Upper lobe of left lung (tissue), 4 donors: ENCODE measurements at regions not wholly inside any gene's neighbourhood (a gene's known extent, or its start where the extent isn't known, plus 50 kb on each side); places are given as distances from the start of the nearest gene placed in this dataset.

Source experiments
- POLR2A ChIP-seq, 4 donors: fragments of 450-650 bp; IDR thresholded peaks; one replicate each; pipeline ENCODE4 v1.5.1; 2016 to 2017; ENCODE audit warnings: antibody characterized with exemption in 4 of 4, mild to moderate bottlenecking in 2 of 4
- POLR2AphosphoS5 ChIP-seq, 2 donors: sonication (generic); formaldehyde crosslinking; IDR thresholded peaks; one replicate each; pipeline ENCODE4 v1.5.1; 2017; ENCODE audit warnings: antibody characterized with exemption in 2 of 2
- TF ChIP-seq, protein P1 (sequence below), 6 experiments: fragments of 450-650 bp in 4 of 6; fragments of 200-600 bp in 2 of 6; sonication (generic) in 2 of 6; IDR thresholded peaks; one replicate each; pipeline ENCODE4 v1.5.1; 2016 to 2019; ENCODE audit warnings: antibody characterized with exemption in 6 of 6

- TF ChIP-seq, protein P1, sequence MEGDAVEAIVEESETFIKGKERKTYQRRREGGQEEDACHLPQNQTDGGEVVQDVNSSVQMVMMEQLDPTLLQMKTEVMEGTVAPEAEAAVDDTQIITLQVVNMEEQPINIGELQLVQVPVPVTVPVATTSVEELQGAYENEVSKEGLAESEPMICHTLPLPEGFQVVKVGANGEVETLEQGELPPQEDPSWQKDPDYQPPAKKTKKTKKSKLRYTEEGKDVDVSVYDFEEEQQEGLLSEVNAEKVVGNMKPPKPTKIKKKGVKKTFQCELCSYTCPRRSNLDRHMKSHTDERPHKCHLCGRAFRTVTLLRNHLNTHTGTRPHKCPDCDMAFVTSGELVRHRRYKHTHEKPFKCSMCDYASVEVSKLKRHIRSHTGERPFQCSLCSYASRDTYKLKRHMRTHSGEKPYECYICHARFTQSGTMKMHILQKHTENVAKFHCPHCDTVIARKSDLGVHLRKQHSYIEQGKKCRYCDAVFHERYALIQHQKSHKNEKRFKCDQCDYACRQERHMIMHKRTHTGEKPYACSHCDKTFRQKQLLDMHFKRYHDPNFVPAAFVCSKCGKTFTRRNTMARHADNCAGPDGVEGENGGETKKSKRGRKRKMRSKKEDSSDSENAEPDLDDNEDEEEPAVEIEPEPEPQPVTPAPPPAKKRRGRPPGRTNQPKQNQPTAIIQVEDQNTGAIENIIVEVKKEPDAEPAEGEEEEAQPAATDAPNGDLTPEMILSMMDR (IDR thresholded peaks at IDR 0.05) = no peak
- TF ChIP-seq POLR2AphosphoS5 (IDR thresholded peaks at IDR 0.05) (no peak), POLR2A (IDR thresholded peaks at IDR 0.05) (no peak)
Observed at GRCh38 chr16:55184052-55184451, 140.0 kb upstream of the IRX6 start.
